ENCODE measurements at regions not wholly inside any gene's neighbourhood (a gene's known extent, or its start where the extent isn't known, plus 50 kb on each side); places are given as distances from the start of the nearest gene placed in this dataset.

- H3K36me3 ChIP-seq (ENCODE audit: control insufficient read depth in 3 of 3, insufficient read depth in 2 of 3, low read depth in 1 of 3, low read length in 3 of 3): no peaks in the 10 kb centered on the region
- no peak overlapping the region for H3K4me3 ChIP-seq (ENCODE audit: low read depth in 1 of 3, low read length in 3 of 3)
- no peak for FAIRE-seq
- H3K9me3 ChIP-seq (ENCODE audit: control insufficient read depth in 2 of 2, insufficient read depth in 1 of 2, low read depth in 1 of 2, low read length in 1 of 2): no peaks in the 10 kb centered on the region
- H3K27ac ChIP-seq (ENCODE audit: low read depth in 1 of 3, low read length in 2 of 3): no peak overlapping the region
- H3K4me1 ChIP-seq (ENCODE audit: control insufficient read depth in 3 of 3, insufficient read depth in 2 of 3, low read depth in 1 of 3, low read length in 2 of 3): no peaks in the 10 kb centered on the region
- no peak for DNase-seq
- H3K27me3 ChIP-seq (ENCODE audit: control insufficient read depth in 3 of 3, insufficient read depth in 3 of 3, low read length in 3 of 3): no peaks in the 10 kb centered on the region
- 90 to 91% (median 91%) methylated on average over 17 of the region's 17 CpGs for WGBS, 3 donors
Measured at GRCh38 chr6:170101281-170102035, 189.4 kb downstream of the DLL1 start.

DNA sequence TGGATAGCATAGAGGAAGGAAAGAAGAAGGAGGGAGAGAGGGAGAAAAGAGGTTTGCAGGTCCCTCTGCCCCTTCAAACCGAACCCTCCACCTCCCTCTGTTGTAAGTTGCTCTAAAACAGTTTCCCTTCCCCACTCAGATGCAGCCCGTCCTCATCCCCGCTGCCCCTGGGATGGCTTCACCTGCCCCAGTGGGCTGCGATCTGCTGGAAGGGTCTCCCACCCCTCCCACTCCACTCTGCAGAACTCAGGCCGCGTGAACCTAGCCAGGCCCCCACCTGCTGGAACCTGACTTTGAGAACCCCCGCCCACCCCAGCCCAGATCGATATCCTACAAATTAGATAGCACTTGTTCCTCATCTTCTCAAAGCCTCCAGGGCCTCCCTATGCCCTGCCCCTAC is 190.8 kb downstream of the DLL1 start:
- DNase-seq (no peak), FAIRE-seq (no peak)
- Histone ChIP-seq H3K27me3 (ENCODE audit: control insufficient read depth in 3 of 3, insufficient read depth in 3 of 3, low read length in 3 of 3) (no peaks in the 10 kb centered on the region), H3K9me3 (ENCODE audit: control insufficient read depth in 2 of 2, insufficient read depth in 1 of 2, low read depth in 1 of 2, low read length in 1 of 2) (no peaks in the 10 kb centered on the region), H3K36me3 (ENCODE audit: control insufficient read depth in 3 of 3, insufficient read depth in 2 of 3, low read depth in 1 of 3, low read length in 3 of 3) (no peaks in the 10 kb centered on the region), H3K4me3 (ENCODE audit: low read depth in 1 of 3, low read length in 3 of 3) (no peak overlapping the region), H3K27ac (ENCODE audit: low read depth in 1 of 3, low read length in 2 of 3) (no peak overlapping the region), H3K4me1 (ENCODE audit: control insufficient read depth in 3 of 3, insufficient read depth in 2 of 3, low read depth in 1 of 3, low read length in 2 of 3) (no peaks in the 10 kb centered on the region)
- WGBS, 3 donors: 83 to 90% (median 87%) methylated on average over 8 of the region's 8 CpGs

DNA sequence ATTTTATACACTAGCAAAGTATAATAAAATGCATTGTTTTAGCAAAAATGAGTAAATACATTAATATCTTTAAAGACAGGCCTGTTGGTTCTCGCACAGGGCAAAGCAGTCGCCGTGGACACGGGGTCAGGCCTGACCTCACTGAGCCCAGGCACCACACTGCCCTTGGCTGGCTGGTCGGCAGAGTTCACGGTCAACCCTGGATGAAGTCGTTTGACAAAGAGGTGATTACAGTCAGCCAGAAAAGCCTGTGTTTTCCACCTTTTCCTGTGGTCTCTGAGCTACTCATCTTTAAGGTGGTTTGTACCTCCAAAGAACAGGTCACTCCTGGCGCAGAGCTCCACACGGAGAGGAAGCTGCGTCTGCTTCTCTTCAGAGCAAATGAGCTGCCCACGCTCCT is 191.5 kb downstream of the DLL1 start:
- Histone ChIP-seq H3K4me3 (ENCODE audit: low read depth in 1 of 3, low read length in 3 of 3) (no peak overlapping the region), H3K27ac (ENCODE audit: low read depth in 1 of 3, low read length in 2 of 3) (no peak overlapping the region), H3K9me3 (ENCODE audit: control insufficient read depth in 2 of 2, insufficient read depth in 1 of 2, low read depth in 1 of 2, low read length in 1 of 2) (no peaks in the 10 kb centered on the region), H3K27me3 (ENCODE audit: control insufficient read depth in 3 of 3, insufficient read depth in 3 of 3, low read length in 3 of 3) (no peaks in the 10 kb centered on the region), H3K4me1 (ENCODE audit: control insufficient read depth in 3 of 3, insufficient read depth in 2 of 3, low read depth in 1 of 3, low read length in 2 of 3) (no peaks in the 10 kb centered on the region), H3K36me3 (ENCODE audit: control insufficient read depth in 3 of 3, insufficient read depth in 2 of 3, low read depth in 1 of 3, low read length in 3 of 3) (no peaks in the 10 kb centered on the region)
- FAIRE-seq (no peak), DNase-seq (no peak)
- 81 to 87% (median 86%) methylated on average over 11 of the region's 11 CpGs for WGBS, 3 donors

DNA sequence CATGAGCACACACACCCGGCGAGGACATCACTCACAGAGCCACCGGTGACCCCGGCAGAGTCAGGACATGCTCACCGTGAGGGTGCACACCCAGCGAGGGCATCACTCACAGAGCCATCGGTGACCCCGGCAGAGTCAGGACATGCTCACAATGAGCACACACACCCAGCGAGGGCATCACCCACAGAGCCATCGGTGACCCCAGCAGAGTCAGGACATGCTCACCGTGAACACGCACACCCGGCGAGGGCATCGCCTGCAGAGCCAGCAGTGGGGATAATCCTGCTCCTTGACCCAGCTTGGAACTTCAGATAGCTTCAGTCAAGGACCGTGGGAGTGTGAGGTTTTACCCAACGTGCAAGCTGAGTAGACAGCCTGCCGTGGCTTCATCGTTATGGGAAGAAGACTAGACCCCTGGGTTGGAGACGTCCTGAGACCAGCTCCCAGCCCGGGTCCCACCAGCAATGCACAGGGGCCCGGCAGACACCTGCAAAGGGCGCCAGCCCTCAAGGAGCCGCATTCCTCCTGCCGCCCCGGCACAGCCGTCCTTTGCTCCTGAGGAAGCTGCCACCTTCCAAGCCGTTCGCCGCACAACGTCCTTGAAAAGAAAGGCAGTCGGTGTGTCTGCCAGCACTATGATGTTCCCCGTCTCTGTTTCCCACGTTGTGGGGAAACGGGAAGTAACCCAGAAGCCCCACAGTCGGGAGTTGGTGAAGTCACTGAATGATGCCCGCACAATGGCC is 192.3 kb downstream of the DLL1 start:
- Histone ChIP-seq H3K4me1 (ENCODE audit: control insufficient read depth in 3 of 3, insufficient read depth in 2 of 3, low read depth in 1 of 3, low read length in 2 of 3) (no peaks in the 10 kb centered on the region), H3K27me3 (ENCODE audit: control insufficient read depth in 3 of 3, insufficient read depth in 3 of 3, low read length in 3 of 3) (no peaks in the 10 kb centered on the region), H3K27ac (ENCODE audit: low read depth in 1 of 3, low read length in 2 of 3) (no peak overlapping the region), H3K4me3 (ENCODE audit: low read depth in 1 of 3, low read length in 3 of 3) (no peak overlapping the region), H3K9me3 (ENCODE audit: control insufficient read depth in 2 of 2, insufficient read depth in 1 of 2, low read depth in 1 of 2, low read length in 1 of 2) (no peaks in the 10 kb centered on the region), H3K36me3 (ENCODE audit: control insufficient read depth in 3 of 3, insufficient read depth in 2 of 3, low read depth in 1 of 3, low read length in 3 of 3) (no peaks in the 10 kb centered on the region)
- FAIRE-seq: no peak
- DNase-seq: no peak
- 88 to 91% (median 89%) methylated on average over 37 of the region's 37 CpGs for WGBS, 3 donors

GRCh38 chr6:170097505-170098427 is 193.1 kb downstream of the DLL1 start:
- Histone ChIP-seq H3K9me3 (ENCODE audit: control insufficient read depth in 2 of 2, insufficient read depth in 1 of 2, low read depth in 1 of 2, low read length in 1 of 2) (no peaks in the 10 kb centered on the region), H3K36me3 (ENCODE audit: control insufficient read depth in 3 of 3, insufficient read depth in 2 of 3, low read depth in 1 of 3, low read length in 3 of 3) (no peaks in the 10 kb centered on the region), H3K4me3 (ENCODE audit: low read depth in 1 of 3, low read length in 3 of 3) (no peak overlapping the region), H3K27ac (ENCODE audit: low read depth in 1 of 3, low read length in 2 of 3) (no peak overlapping the region), H3K27me3 (ENCODE audit: control insufficient read depth in 3 of 3, insufficient read depth in 3 of 3, low read length in 3 of 3) (no peaks in the 10 kb centered on the region), H3K4me1 (ENCODE audit: control insufficient read depth in 3 of 3, insufficient read depth in 2 of 3, low read depth in 1 of 3, low read length in 2 of 3) (no peaks in the 10 kb centered on the region)
- no peak for DNase-seq
- 75 to 84% (median 79%) methylated on average over 22 of the region's 22 CpGs for WGBS, 3 donors
- FAIRE-seq: no peak

- Histone ChIP-seq H3K4me3 (ENCODE audit: low read depth in 1 of 3, low read length in 3 of 3) (no peak overlapping the region), H3K36me3 (ENCODE audit: control insufficient read depth in 3 of 3, insufficient read depth in 2 of 3, low read depth in 1 of 3, low read length in 3 of 3) (no peaks in the 10 kb centered on the region), H3K27me3 (ENCODE audit: control insufficient read depth in 3 of 3, insufficient read depth in 3 of 3, low read length in 3 of 3) (no peaks in the 10 kb centered on the region), H3K9me3 (ENCODE audit: control insufficient read depth in 2 of 2, insufficient read depth in 1 of 2, low read depth in 1 of 2, low read length in 1 of 2) (no peaks in the 10 kb centered on the region), H3K27ac (ENCODE audit: low read depth in 1 of 3, low read length in 2 of 3) (no peak overlapping the region), H3K4me1 (ENCODE audit: control insufficient read depth in 3 of 3, insufficient read depth in 2 of 3, low read depth in 1 of 3, low read length in 2 of 3) (no peaks in the 10 kb centered on the region)
- FAIRE-seq (no peak), DNase-seq (no peak)
- 61 to 68% (median 62%) methylated on average over 22 of the region's 22 CpGs for WGBS, 3 donors
Measured at GRCh38 chr6:170096803-170097504, 193.9 kb downstream of the DLL1 start.

DNA sequence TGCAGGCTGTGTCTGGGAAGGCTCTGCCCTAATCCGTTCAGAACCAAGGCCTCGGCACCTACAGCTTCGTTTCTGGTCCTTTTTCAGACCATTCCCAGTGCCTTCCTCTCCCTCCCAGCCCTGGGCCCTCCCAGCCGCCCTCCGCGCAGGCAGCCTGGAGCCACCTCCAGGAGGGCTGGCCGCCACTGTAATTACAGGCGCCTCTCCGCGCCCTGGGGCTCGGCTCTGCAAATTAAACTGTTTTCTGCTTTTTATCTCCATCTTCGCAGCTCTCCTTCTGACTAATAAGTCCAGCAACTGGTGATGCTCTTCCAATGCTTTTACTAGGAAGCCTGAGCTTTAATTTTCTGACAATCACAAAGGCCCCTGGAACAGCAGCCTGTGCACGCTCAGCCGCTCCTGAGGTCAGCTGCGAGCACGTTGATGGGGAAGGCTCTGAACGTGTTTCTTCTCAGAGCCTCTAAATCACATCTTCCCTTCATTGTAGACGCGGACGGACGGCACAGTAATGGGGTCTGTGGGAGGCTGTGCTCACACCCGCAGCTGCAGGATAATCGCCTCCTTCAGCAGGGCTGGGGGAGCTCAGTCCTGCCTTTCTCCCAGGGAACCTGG is 194.6 kb downstream of the DLL1 start:
- no peak overlapping the region for H3K4me3 ChIP-seq (ENCODE audit: low read depth in 1 of 3, low read length in 3 of 3)
- no peaks in the 10 kb centered on the region for H3K36me3 ChIP-seq (ENCODE audit: control insufficient read depth in 3 of 3, insufficient read depth in 2 of 3, low read depth in 1 of 3, low read length in 3 of 3)
- no peaks in the 10 kb centered on the region for H3K9me3 ChIP-seq (ENCODE audit: control insufficient read depth in 2 of 2, insufficient read depth in 1 of 2, low read depth in 1 of 2, low read length in 1 of 2)
- no peaks in the 10 kb centered on the region for H3K27me3 ChIP-seq (ENCODE audit: control insufficient read depth in 3 of 3, insufficient read depth in 3 of 3, low read length in 3 of 3)
- FAIRE-seq: no peak
- H3K4me1 ChIP-seq (ENCODE audit: control insufficient read depth in 3 of 3, insufficient read depth in 2 of 3, low read depth in 1 of 3, low read length in 2 of 3): no peaks in the 10 kb centered on the region
- WGBS, 3 donors: 69 to 76% (median 74%) methylated on average over 23 of the region's 23 CpGs
- H3K27ac ChIP-seq (ENCODE audit: low read depth in 1 of 3, low read length in 2 of 3): no peak overlapping the region
- DNase-seq: no peak

Data from small intestine (tissue), 7 donors.